ENCODE measurements at regions not wholly inside any gene's neighbourhood (a gene's known extent, or its start where the extent isn't known, plus 50 kb on each side); places are given as distances from the start of the nearest gene placed in this dataset.

DNA sequence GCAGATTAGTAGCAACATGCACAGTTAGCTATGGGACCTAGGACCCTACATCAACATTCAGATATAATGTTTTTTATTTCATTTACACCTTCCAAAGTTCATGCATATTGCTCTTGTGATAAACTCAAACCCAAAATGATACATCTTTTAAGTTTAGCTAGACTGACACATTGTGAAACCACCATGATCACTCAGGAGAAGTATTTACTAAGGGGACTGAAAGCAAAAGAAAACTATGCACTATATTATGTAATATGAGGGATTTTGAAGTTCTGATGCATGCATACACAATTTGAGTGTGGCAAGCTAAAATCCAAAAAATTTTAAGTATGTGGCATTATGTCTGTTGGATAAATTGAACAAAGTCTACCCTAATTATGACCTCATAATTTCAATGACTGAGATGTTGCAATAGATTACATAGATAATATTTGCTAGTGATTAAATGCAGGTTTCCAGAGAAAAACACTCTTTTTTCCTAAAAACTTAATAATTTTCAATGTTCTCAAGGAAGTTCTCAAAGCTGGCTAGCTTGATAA lies 914.8 kb upstream of the GRIA3 start (continued):
- TF ChIP-seq CBFA2T2 (conservative IDR thresholded peaks at IDR 0.05) (no peak), MAZ (CRISPR knock-in tag; conservative IDR thresholded peaks at IDR 0.05 in 1 of 2, IDR thresholded peaks at IDR 0.05 in 1 of 2) (no peak), ZNF583 (CRISPR knock-in tag; IDR thresholded peaks at IDR 0.05) (no peak), PTRF (tag; IDR thresholded peaks at IDR 0.05) (no peak), ZBTB1 (CRISPR knock-in tag; IDR thresholded peaks at IDR 0.05; ENCODE audit: borderline replicate concordance, low read depth) (no peak), ZBTB7A (IDR thresholded peaks at IDR 0.05; ENCODE audit: borderline replicate concordance, control insufficient read depth, low read depth, low read length) (no peak), ZNF41 (CRISPR knock-in tag; conservative IDR thresholded peaks at IDR 0.05) (no peak), MAFF (IDR thresholded peaks at IDR 0.05; ENCODE audit: low read length) (no peak)
- TF ChIP-seq, protein P1, sequence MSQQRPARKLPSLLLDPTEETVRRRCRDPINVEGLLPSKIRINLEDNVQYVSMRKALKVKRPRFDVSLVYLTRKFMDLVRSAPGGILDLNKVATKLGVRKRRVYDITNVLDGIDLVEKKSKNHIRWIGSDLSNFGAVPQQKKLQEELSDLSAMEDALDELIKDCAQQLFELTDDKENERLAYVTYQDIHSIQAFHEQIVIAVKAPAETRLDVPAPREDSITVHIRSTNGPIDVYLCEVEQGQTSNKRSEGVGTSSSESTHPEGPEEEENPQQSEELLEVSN (IDR thresholded peaks at IDR 0.05; ENCODE audit: borderline replicate concordance in 1 of 2, extremely low read depth in 1 of 2, insufficient read depth in 1 of 2, insufficient read length in 1 of 2, low read depth in 1 of 2, low read length in 1 of 2, poor library complexity in 1 of 2, severe bottlenecking in 1 of 2), result no peak
- TF ChIP-seq, protein P2, sequence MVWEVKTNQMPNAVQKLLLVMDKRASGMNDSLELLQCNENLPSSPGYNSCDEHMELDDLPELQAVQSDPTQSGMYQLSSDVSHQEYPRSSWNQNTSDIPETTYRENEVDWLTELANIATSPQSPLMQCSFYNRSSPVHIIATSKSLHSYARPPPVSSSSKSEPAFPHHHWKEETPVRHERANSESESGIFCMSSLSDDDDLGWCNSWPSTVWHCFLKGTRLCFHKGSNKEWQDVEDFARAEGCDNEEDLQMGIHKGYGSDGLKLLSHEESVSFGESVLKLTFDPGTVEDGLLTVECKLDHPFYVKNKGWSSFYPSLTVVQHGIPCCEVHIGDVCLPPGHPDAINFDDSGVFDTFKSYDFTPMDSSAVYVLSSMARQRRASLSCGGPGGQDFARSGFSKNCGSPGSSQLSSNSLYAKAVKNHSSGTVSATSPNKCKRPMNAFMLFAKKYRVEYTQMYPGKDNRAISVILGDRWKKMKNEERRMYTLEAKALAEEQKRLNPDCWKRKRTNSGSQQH (CRISPR knock-in tag; IDR thresholded peaks at IDR 0.05), result no peak

Data from K562 (cell line).